A673 (cell line): ENCODE measurements at regions not wholly inside any gene's neighbourhood (a gene's known extent, or its start where the extent isn't known, plus 50 kb on each side); places are given as distances from the start of the nearest gene placed in this dataset.

Experiments used
- CTCF ChIP-seq: fragments of 300-800, 200-600 bp; sonication (generic); conservative IDR thresholded peaks from 2 replicates; pipeline ENCODE4 v1.5.1; 2017; ENCODE audit warnings: low read depth, mild to moderate bottlenecking, antibody characterized with exemption, low read length, moderate library complexity, mixed read lengths
- EZH2 ChIP-seq: fragments of 200-600 bp; sonication (generic); IDR thresholded peaks from 2 replicates; pipeline ENCODE4 v1.6.1; 2017; ENCODE audit warnings: borderline replicate concordance, low read depth, mild to moderate bottlenecking, mixed read lengths, antibody characterized with exemption, low read length; ENCODE audit not compliant: poor library complexity, severe bottlenecking

DNA sequence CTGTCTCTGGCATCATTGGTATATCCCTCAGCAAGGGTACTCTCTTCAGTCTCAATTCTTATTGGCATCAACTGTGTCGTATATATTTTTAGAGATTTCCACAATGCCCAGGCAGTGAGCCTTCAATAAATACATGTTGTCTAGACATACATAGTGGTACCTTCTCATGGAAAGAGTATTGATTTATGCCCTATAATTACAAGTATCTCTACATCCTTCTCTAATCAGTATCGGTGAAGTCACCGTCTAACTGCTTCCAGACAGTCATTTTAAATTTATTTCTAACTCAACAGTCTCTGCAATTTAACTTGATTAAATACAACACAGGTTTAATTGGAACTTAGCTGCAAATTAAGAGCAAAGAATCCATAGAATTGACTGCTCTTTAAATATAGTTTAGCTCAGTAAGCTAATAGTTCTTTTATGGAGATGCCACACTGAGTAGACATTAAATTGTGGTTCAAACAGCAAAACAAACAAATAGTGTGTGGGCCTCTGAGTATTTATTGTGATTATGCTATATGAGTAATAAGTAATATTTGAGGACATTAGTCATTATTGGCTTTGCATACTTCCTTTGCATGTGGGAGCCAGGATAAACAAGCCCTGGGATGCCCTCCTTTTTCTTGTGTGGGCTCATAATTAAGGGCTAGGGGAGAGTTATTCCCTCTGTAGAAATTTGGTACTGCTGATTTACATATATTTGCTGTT is 126.9 kb upstream of the DUSP10 start:
- TF ChIP-seq EZH2 (no peak), CTCF (no peak)
